NCI-H2227 (cell line): ENCODE measurements at regions not wholly inside any gene's neighbourhood (a gene's known extent, or its start where the extent isn't known, plus 50 kb on each side); places are given as distances from the start of the nearest gene placed in this dataset.
"Not testable (repeated sequence)": the region's sequence is repeated elsewhere in the genome, so short reads cannot be mapped to it uniquely, and the experiment has no call there.

Experiments used
- DNase-seq: peaks from one replicate; lab custom pipeline; 2025; ENCODE audit not compliant: unreplicated experiment; lab: John Stamatoyannopoulos, UW

- no peak for DNase-seq
Measured at GRCh38 chr11:92595052-92595451, 370.4 kb downstream of the FAT3 start.

- DNase-seq = no peak
Measured at GRCh38 chr11:92596596-92597317, 372.1 kb downstream of the FAT3 start.

- DNase-seq = no peak
Measured at GRCh38 chr11:92601048-92601447, 368.4 kb upstream of the MTNR1B start.

- no peak for DNase-seq
Measured at GRCh38 chr11:92605667-92606066, 363.8 kb upstream of the MTNR1B start.

- no peak for DNase-seq
Measured at GRCh38 chr11:92607969-92608722, 361.3 kb upstream of the MTNR1B start.

- DNase-seq = no peak
Measured at GRCh38 chr11:92611157-92611556, 358.3 kb upstream of the MTNR1B start.

GRCh38 chr11:92618020-92618419, 351.4 kb upstream of the MTNR1B start:
- not testable (repeated sequence) for DNase-seq

GRCh38 chr11:92623055-92623454, 346.4 kb upstream of the MTNR1B start:
- no peak for DNase-seq

- no peak for DNase-seq
Measured at GRCh38 chr11:92625894-92626293, 343.6 kb upstream of the MTNR1B start.

GRCh38 chr11:92626624-92627023, 342.8 kb upstream of the MTNR1B start:
- DNase-seq = no peak

GRCh38 chr11:92627615-92628256, 341.7 kb upstream of the MTNR1B start:
- no peak for DNase-seq

- peak; percentile 61 for DNase-seq
Measured at GRCh38 chr11:92628401-92629292, 340.8 kb upstream of the MTNR1B start.

GRCh38 chr11:92632495-92632894, 337.0 kb upstream of the MTNR1B start:
- no peak for DNase-seq

GRCh38 chr11:92633820-92634219, 335.6 kb upstream of the MTNR1B start:
- no peak for DNase-seq

GRCh38 chr11:92636543-92637188, 332.8 kb upstream of the MTNR1B start:
- no peak for DNase-seq

GRCh38 chr11:92638678-92639077, 330.8 kb upstream of the MTNR1B start:
- DNase-seq = no peak

GRCh38 chr11:92642177-92642931, 327.1 kb upstream of the MTNR1B start:
- no peak for DNase-seq

- DNase-seq = no peak
Measured at GRCh38 chr11:92643827-92644226, 325.6 kb upstream of the MTNR1B start.

- DNase-seq = no peak
Measured at GRCh38 chr11:92644595-92645445, 324.6 kb upstream of the MTNR1B start.
